ACC112 (cell line): ENCODE measurements at regions not wholly inside any gene's neighbourhood (a gene's known extent, or its start where the extent isn't known, plus 50 kb on each side); places are given as distances from the start of the nearest gene placed in this dataset.

Source experiments
- H2AFZ ChIP-seq: fragments of 200-600 bp; sonication (generic); one replicate; pipeline ENCODE4 v1.6.0; 2017; ENCODE audit warnings: antibody characterized with exemption, low read length; ENCODE audit not compliant: unreplicated experiment
- H3K27ac ChIP-seq: fragments of 200-600 bp; sonication (generic); 2 replicates; pipeline ENCODE4 v1.5.1; 2014; ENCODE audit warnings: low read depth, mild to moderate bottlenecking, antibody characterized with exemption, low read length, moderate library complexity
- H3K27me3 ChIP-seq: fragments of 200-600 bp; sonication (generic); 2 replicates; pipeline ENCODE4 v1.6.1; 2014; ENCODE audit warnings: mild to moderate bottlenecking, antibody characterized with exemption, low read length, moderate library complexity, mixed read lengths; ENCODE audit not compliant: insufficient read depth
- H3K36me3 ChIP-seq: fragments of 200-600 bp; sonication (generic); 2 replicates; pipeline ENCODE4 v1.6.1; 2016; ENCODE audit warnings: mild to moderate bottlenecking, antibody characterized with exemption, low read length, moderate library complexity, mixed read lengths; ENCODE audit not compliant: insufficient read depth
- H3K4me1 ChIP-seq: fragments of 200-600 bp; sonication (generic); one replicate; pipeline ENCODE4 v1.6.1; 2016; ENCODE audit warnings: low read length, mixed read lengths; ENCODE audit not compliant: insufficient read depth, unreplicated experiment, control insufficient read depth
- H3K4me3 ChIP-seq: fragments of 200-600 bp; sonication (generic); 2 replicates; pipeline ENCODE4 v1.5.1; 2014; ENCODE audit warnings: mild to moderate bottlenecking, low read depth, low read length
- H3K79me2 ChIP-seq: fragments of 200-600 bp; sonication (generic); one replicate; pipeline ENCODE4 v1.6.0; 2016; ENCODE audit warnings: low read length; ENCODE audit not compliant: control insufficient read depth, unreplicated experiment, insufficient read depth

- Histone ChIP-seq H3K4me3 (no peak overlapping the region), H3K4me1 (no peaks in the 10 kb centered on the region), H3K36me3 (no peaks in the 10 kb centered on the region), H3K27me3 (no peaks in the 10 kb centered on the region), H2AFZ (no peak overlapping the region), H3K27ac (no peak overlapping the region), H3K79me2 (no peaks in the 10 kb centered on the region)
Observed at GRCh38 chr5:155867522-155868088, 459.4 kb upstream of the SGCD start.

GRCh38 chr5:155870636-155871035 is 456.3 kb upstream of the SGCD start:
- H3K79me2 ChIP-seq = no peaks in the 10 kb centered on the region
- H3K4me3 ChIP-seq = no peak overlapping the region
- H3K27ac ChIP-seq = no peak overlapping the region
- H3K36me3 ChIP-seq = no peaks in the 10 kb centered on the region
- no peaks in the 10 kb centered on the region for H3K4me1 ChIP-seq
- H2AFZ ChIP-seq = no peak overlapping the region
- H3K27me3 ChIP-seq = no peaks in the 10 kb centered on the region

GRCh38 chr5:155871623-155872022 is 455.3 kb upstream of the SGCD start:
- Histone ChIP-seq H2AFZ (no peak overlapping the region), H3K4me3 (no peak overlapping the region), H3K36me3 (no peaks in the 10 kb centered on the region), H3K79me2 (no peaks in the 10 kb centered on the region), H3K27me3 (no peaks in the 10 kb centered on the region), H3K4me1 (no peaks in the 10 kb centered on the region), H3K27ac (no peak overlapping the region)

- no peak overlapping the region for H3K27ac ChIP-seq
- H2AFZ ChIP-seq = no peak overlapping the region
- H3K4me1 ChIP-seq = no peaks in the 10 kb centered on the region
- H3K36me3 ChIP-seq = no peaks in the 10 kb centered on the region
- H3K27me3 ChIP-seq = no peaks in the 10 kb centered on the region
- H3K4me3 ChIP-seq = no peak overlapping the region
- no peaks in the 10 kb centered on the region for H3K79me2 ChIP-seq
Observed at GRCh38 chr5:155872629-155873220, 454.2 kb upstream of the SGCD start.

GRCh38 chr5:155878991-155879575 is 447.9 kb upstream of the SGCD start:
- Histone ChIP-seq H3K79me2 (no peaks in the 10 kb centered on the region), H2AFZ (no peak overlapping the region), H3K36me3 (no peaks in the 10 kb centered on the region), H3K27ac (no peak overlapping the region), H3K4me3 (no peak overlapping the region), H3K27me3 (no peaks in the 10 kb centered on the region), H3K4me1 (no peaks in the 10 kb centered on the region)

GRCh38 chr5:155884041-155884440 is 442.9 kb upstream of the SGCD start:
- Histone ChIP-seq H3K79me2 (no peaks in the 10 kb centered on the region), H3K27ac (no peak overlapping the region), H3K36me3 (no peaks in the 10 kb centered on the region), H3K4me3 (no peak overlapping the region), H3K4me1 (no peaks in the 10 kb centered on the region), H2AFZ (no peak overlapping the region), H3K27me3 (no peaks in the 10 kb centered on the region)

- no peaks in the 10 kb centered on the region for H3K27me3 ChIP-seq
- H3K36me3 ChIP-seq = no peaks in the 10 kb centered on the region
- no peaks in the 10 kb centered on the region for H3K79me2 ChIP-seq
- no peak overlapping the region for H3K27ac ChIP-seq
- no peak overlapping the region for H2AFZ ChIP-seq
- H3K4me1 ChIP-seq = no peaks in the 10 kb centered on the region
- no peak overlapping the region for H3K4me3 ChIP-seq
Observed at GRCh38 chr5:155885199-155885598, 441.8 kb upstream of the SGCD start.

GRCh38 chr5:155886311-155887031 is 440.5 kb upstream of the SGCD start:
- H3K79me2 ChIP-seq = no peaks in the 10 kb centered on the region
- no peaks in the 10 kb centered on the region for H3K27me3 ChIP-seq
- no peaks in the 10 kb centered on the region for H3K36me3 ChIP-seq
- no peaks in the 10 kb centered on the region for H3K4me1 ChIP-seq
- H3K4me3 ChIP-seq = no peak overlapping the region
- no peak overlapping the region for H3K27ac ChIP-seq
- H2AFZ ChIP-seq = no peak overlapping the region

- no peaks in the 10 kb centered on the region for H3K27me3 ChIP-seq
- no peaks in the 10 kb centered on the region for H3K4me1 ChIP-seq
- no peak overlapping the region for H3K27ac ChIP-seq
- H3K4me3 ChIP-seq = no peak overlapping the region
- H3K79me2 ChIP-seq = no peaks in the 10 kb centered on the region
- H3K36me3 ChIP-seq = no peaks in the 10 kb centered on the region
- H2AFZ ChIP-seq = no peak overlapping the region
Observed at GRCh38 chr5:155895484-155895883, 431.5 kb upstream of the SGCD start.

- no peaks in the 10 kb centered on the region for H3K79me2 ChIP-seq
- H2AFZ ChIP-seq = no peak overlapping the region
- no peak overlapping the region for H3K27ac ChIP-seq
- H3K4me3 ChIP-seq = no peak overlapping the region
- no peaks in the 10 kb centered on the region for H3K27me3 ChIP-seq
- H3K4me1 ChIP-seq = no peaks in the 10 kb centered on the region
- no peaks in the 10 kb centered on the region for H3K36me3 ChIP-seq
Observed at GRCh38 chr5:155897761-155898160, 429.2 kb upstream of the SGCD start.

GRCh38 chr5:155898284-155898683 is 428.7 kb upstream of the SGCD start:
- Histone ChIP-seq H3K79me2 (no peaks in the 10 kb centered on the region), H2AFZ (no peak overlapping the region), H3K27ac (no peak overlapping the region), H3K4me3 (no peak overlapping the region), H3K27me3 (no peaks in the 10 kb centered on the region), H3K4me1 (no peaks in the 10 kb centered on the region), H3K36me3 (no peaks in the 10 kb centered on the region)
